ENCODE measurements at regions not wholly inside any gene's neighbourhood (a gene's known extent, or its start where the extent isn't known, plus 50 kb on each side); places are given as distances from the start of the nearest gene placed in this dataset.

DNA sequence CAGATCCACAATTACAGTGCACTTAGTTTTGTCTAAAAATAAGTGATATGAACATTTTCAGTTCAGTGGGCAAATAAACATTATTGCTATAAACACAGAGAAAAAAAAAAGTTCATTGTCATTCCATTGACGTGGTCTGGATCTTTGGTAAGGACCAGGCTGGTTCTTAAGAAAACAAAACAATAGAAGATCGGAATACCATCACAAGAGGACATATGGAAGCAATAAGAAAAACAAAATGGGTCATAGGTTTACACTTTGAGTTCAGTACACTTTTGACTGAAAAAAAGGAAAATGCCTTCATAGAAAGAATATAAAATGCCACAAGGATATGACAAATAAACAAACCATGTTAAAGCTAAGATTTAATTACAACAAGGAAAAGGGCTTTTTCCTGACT, 289.5 kb upstream of the TYRP1 start:
- BruUV-seq (replicated peaks) = no TSS peak
- Histone ChIP-seq H3K36me3 (ENCODE audit: control insufficient read depth in 2 of 2, extremely low read depth in 1 of 2, insufficient read depth in 2 of 2, low read length in 2 of 2) (no peaks in the 10 kb centered on the region), H3K4me1 (ENCODE audit: control insufficient read depth, extremely low read depth, insufficient read depth, low read length) (no peaks in the 10 kb centered on the region), H3K4me2 (ENCODE audit: insufficient read depth, low read length) (no peak overlapping the region), H3K9me1 (replicated peaks; ENCODE audit: control insufficient read depth, extremely low read depth, insufficient read depth, low read length) (no peaks in the 10 kb centered on the region), H3K79me2 (ENCODE audit: control insufficient read depth, insufficient read depth, low read length) (no peaks in the 10 kb centered on the region), H2AFZ (ENCODE audit: low read depth, low read length) (no peak overlapping the region), H3K27me3 (ENCODE audit: control insufficient read depth in 2 of 2, insufficient read depth in 2 of 2, low read length in 2 of 2) (no peaks in the 10 kb centered on the region), H3K9me3 (replicated peaks; ENCODE audit: control insufficient read depth, insufficient read depth, low read length) (no peaks in the 10 kb centered on the region), H3K27ac (ENCODE audit: insufficient read depth, low read depth, low read length) (no peak overlapping the region), H3K9ac (replicated peaks; ENCODE audit: extremely low read depth, insufficient read depth, low read length) (no peak overlapping the region), H3K4me3 (replicated peaks in 1 of 3; ENCODE audit: insufficient read depth in 1 of 3, low read depth in 1 of 3, low read length in 3 of 3) (no peak overlapping the region), H4K20me1 (replicated peaks; ENCODE audit: control insufficient read depth, extremely low read depth, insufficient read depth, low read length) (no peaks in the 10 kb centered on the region)
- POLR2A ChIA-PET = no interaction called here
- dilution Hi-C loops (cut with MboI; ENCODE audit: extremely low pct_ligation_motif_present, low sequenced_read_pairs) (no loop called here), intact Hi-C loops (cut with micrococcal nuclease) (no loop called here)
- FAIRE-seq (no peak), DNase-seq (ENCODE audit: low read depth, low spot score) (no peak)
- TF ChIP-seq JUN (IDR thresholded peaks at IDR 0.05; ENCODE audit: borderline replicate concordance, insufficient read depth, insufficient read length, low read depth) (no peak), POLR2A (IDR thresholded peaks at IDR 0.05; ENCODE audit: low read depth, low read length) (no peak), GATA2 (IDR thresholded peaks at IDR 0.05; ENCODE audit: insufficient read depth, insufficient read length, low read depth, low read length) (no peak)
- CTCF ChIA-PET = no interaction called here

DNA sequence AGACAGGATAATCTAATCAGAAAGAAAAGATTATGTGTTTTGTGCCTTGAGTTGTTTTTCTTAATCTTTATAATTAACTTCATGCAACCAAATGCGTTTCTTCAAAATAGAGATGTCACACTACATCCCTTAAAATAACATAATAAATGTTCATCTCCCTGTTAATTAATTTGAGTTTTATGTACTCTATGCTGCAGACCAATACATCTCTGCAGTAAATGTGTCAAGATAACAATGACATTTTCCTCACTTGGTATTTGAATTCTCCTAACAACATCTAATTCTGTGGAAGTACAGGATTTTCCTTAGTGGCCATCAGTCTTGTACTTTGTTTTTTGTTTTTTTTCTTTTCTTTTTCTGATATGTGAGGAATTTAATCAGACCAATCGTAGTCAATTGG, 279.2 kb upstream of the TYRP1 start:
- no peak overlapping the region for H3K4me2 ChIP-seq (ENCODE audit: insufficient read depth, low read length)
- H4K20me1 ChIP-seq (replicated peaks; ENCODE audit: control insufficient read depth, extremely low read depth, insufficient read depth, low read length) = no peaks in the 10 kb centered on the region
- TF ChIP-seq POLR2A (IDR thresholded peaks at IDR 0.05; ENCODE audit: low read depth, low read length) (no peak), MYC (IDR thresholded peaks at IDR 0.05; ENCODE audit: low read depth, low read length) (no peak), GATA2 (IDR thresholded peaks at IDR 0.05; ENCODE audit: insufficient read depth, insufficient read length, low read depth, low read length) (no peak), JUN (IDR thresholded peaks at IDR 0.05; ENCODE audit: borderline replicate concordance, insufficient read depth, insufficient read length, low read depth) (no peak), FOS (IDR thresholded peaks at IDR 0.05; ENCODE audit: borderline replicate concordance, insufficient read depth, low read length) (no peak), EZH2 (IDR thresholded peaks at IDR 0.05; ENCODE audit: borderline replicate concordance, low read depth, low read length, severe bottlenecking) (no peak), POLR2AphosphoS5 (IDR thresholded peaks at IDR 0.05; ENCODE audit: insufficient read depth, low read depth, low read length) (no peak)
- TF ChIP-seq, protein P1, sequence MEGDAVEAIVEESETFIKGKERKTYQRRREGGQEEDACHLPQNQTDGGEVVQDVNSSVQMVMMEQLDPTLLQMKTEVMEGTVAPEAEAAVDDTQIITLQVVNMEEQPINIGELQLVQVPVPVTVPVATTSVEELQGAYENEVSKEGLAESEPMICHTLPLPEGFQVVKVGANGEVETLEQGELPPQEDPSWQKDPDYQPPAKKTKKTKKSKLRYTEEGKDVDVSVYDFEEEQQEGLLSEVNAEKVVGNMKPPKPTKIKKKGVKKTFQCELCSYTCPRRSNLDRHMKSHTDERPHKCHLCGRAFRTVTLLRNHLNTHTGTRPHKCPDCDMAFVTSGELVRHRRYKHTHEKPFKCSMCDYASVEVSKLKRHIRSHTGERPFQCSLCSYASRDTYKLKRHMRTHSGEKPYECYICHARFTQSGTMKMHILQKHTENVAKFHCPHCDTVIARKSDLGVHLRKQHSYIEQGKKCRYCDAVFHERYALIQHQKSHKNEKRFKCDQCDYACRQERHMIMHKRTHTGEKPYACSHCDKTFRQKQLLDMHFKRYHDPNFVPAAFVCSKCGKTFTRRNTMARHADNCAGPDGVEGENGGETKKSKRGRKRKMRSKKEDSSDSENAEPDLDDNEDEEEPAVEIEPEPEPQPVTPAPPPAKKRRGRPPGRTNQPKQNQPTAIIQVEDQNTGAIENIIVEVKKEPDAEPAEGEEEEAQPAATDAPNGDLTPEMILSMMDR (IDR thresholded peaks at IDR 0.05; ENCODE audit: extremely low read depth in 1 of 2, insufficient read depth in 1 of 2, low read depth in 1 of 2, low read length in 2 of 2) = no peak
- TF ChIP-seq, protein P2, sequence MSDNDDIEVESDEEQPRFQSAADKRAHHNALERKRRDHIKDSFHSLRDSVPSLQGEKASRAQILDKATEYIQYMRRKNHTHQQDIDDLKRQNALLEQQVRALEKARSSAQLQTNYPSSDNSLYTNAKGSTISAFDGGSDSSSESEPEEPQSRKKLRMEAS (IDR thresholded peaks at IDR 0.05; ENCODE audit: insufficient read depth, insufficient read length) = no peak
- no peak overlapping the region for H3K27ac ChIP-seq (ENCODE audit: insufficient read depth, low read depth, low read length)
- H3K27me3 ChIP-seq (ENCODE audit: control insufficient read depth in 2 of 2, insufficient read depth in 2 of 2, low read length in 2 of 2) = no peaks in the 10 kb centered on the region
- no peak overlapping the region for H2AFZ ChIP-seq (ENCODE audit: low read depth, low read length)
- ChIA-PET POLR2A (no interaction called here), CTCF (interaction anchor here (0.7 kb wide), 1 partner anchor 874 kb away, joined by 3 read pairs; no protein-coding TSS in a partner anchor)
- dilution Hi-C loops (cut with MboI; ENCODE audit: extremely low pct_ligation_motif_present, low sequenced_read_pairs) (no loop called here), intact Hi-C loops (cut with micrococcal nuclease) (no loop called here)
- no peaks in the 10 kb centered on the region for H3K4me1 ChIP-seq (ENCODE audit: control insufficient read depth, extremely low read depth, insufficient read depth, low read length)
- H3K9me3 ChIP-seq (replicated peaks; ENCODE audit: control insufficient read depth, insufficient read depth, low read length) = no peaks in the 10 kb centered on the region
- FAIRE-seq = no peak
- no peak overlapping the region for H3K9ac ChIP-seq (replicated peaks; ENCODE audit: extremely low read depth, insufficient read depth, low read length)
- no peaks in the 10 kb centered on the region for H3K9me1 ChIP-seq (replicated peaks; ENCODE audit: control insufficient read depth, extremely low read depth, insufficient read depth, low read length)
- H3K36me3 ChIP-seq (ENCODE audit: control insufficient read depth in 2 of 2, extremely low read depth in 1 of 2, insufficient read depth in 2 of 2, low read length in 2 of 2) = no peaks in the 10 kb centered on the region
- no peak for DNase-seq (ENCODE audit: low read depth, low spot score)
- no peaks in the 10 kb centered on the region for H3K79me2 ChIP-seq (ENCODE audit: control insufficient read depth, insufficient read depth, low read length)
- H3K4me3 ChIP-seq (replicated peaks in 1 of 3; ENCODE audit: insufficient read depth in 1 of 3, low read depth in 1 of 3, low read length in 3 of 3) = no peak overlapping the region
- no TSS peak for BruUV-seq (replicated peaks)
